ENCODE measurements at regions not wholly inside any gene's neighbourhood (a gene's known extent, or its start where the extent isn't known, plus 50 kb on each side); places are given as distances from the start of the nearest gene placed in this dataset.

DNA sequence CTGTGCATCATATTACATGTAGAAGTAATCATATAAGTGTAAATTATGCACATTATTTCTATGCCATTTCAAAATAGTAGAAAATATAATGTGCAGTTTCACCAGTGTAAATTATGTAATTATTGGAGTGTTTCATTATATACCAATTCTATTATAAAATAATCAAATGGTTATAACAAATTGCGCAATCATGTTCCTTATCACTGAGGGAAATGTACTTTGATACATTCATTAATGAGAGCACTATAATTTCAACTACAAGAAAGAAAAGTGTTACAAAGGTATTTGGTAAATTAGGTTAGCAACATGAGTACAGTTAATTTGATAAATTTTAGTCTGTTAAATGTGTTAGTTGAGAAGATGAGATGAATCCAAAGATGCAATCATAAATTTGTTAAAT lies 421.5 kb upstream of the CDH10 start:
- peaks cover 39% of the 10 kb centered on the region for H3K9me3 ChIP-seq
- DNase-seq = no peak
- TF ChIP-seq, protein P1, sequence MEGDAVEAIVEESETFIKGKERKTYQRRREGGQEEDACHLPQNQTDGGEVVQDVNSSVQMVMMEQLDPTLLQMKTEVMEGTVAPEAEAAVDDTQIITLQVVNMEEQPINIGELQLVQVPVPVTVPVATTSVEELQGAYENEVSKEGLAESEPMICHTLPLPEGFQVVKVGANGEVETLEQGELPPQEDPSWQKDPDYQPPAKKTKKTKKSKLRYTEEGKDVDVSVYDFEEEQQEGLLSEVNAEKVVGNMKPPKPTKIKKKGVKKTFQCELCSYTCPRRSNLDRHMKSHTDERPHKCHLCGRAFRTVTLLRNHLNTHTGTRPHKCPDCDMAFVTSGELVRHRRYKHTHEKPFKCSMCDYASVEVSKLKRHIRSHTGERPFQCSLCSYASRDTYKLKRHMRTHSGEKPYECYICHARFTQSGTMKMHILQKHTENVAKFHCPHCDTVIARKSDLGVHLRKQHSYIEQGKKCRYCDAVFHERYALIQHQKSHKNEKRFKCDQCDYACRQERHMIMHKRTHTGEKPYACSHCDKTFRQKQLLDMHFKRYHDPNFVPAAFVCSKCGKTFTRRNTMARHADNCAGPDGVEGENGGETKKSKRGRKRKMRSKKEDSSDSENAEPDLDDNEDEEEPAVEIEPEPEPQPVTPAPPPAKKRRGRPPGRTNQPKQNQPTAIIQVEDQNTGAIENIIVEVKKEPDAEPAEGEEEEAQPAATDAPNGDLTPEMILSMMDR (IDR thresholded peaks at IDR 0.05) = no peak
- H3K4me3 ChIP-seq = no peak overlapping the region
- no peaks in the 10 kb centered on the region for H3K36me3 ChIP-seq (ENCODE audit: low read depth)
- intact Hi-C loops (cut with DNase I, micrococcal nuclease) = no loop called here
- no peaks in the 10 kb centered on the region for H3K4me1 ChIP-seq (ENCODE audit: low read depth)
- ATAC-seq = no peak

DNA sequence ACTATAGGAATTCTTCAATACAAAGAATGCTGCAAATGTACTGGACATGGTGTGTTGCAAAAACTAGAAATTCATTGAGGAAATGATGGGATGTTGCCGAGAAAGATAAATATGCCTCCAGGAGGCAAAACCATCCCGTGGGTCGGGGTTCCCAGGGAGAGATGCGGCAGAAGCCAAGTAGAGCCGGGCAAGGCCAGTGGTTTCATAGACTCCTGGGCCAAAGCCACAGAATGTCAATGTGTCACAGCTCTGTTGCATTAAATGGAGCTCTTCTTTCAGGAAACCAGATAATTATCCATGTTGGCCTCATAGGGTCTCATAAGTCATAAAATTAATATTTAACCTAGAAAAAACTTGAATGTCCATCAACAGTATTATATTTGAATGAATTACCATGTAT lies 419.5 kb upstream of the CDH10 start:
- Histone ChIP-seq H3K4me3 (no peak overlapping the region), H3K9me3 (peaks cover 49% of the 10 kb centered on the region), H3K4me1 (ENCODE audit: low read depth) (no peaks in the 10 kb centered on the region), H3K36me3 (ENCODE audit: low read depth) (no peaks in the 10 kb centered on the region)
- no peak for DNase-seq
- ATAC-seq = no peak
- TF ChIP-seq, protein P1 (IDR thresholded peaks at IDR 0.05) = no peak
- intact Hi-C loops (cut with DNase I, micrococcal nuclease) = no loop called here

DNA sequence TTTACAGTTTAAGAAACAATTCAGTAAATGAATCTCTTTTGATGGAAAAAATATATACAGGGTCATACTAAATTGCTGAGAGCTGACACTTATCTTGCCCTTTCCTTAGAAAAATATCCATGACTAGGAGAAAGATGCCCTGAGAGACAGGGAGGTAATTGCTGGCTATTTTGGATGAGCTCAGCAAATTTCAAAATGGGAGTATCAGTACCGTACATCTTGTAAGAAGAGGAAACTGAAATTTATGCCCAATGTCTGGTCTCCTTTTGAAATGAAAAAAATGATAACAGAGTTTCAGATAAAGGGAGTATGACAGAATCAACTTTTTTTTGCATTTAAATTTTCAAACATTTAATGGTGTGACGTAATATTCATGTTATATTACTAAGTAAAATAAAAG lies 415.8 kb upstream of the CDH10 start:
- TF ChIP-seq, protein P1 (IDR thresholded peaks at IDR 0.05) = no peak
- Histone ChIP-seq H3K4me3 (no peak overlapping the region), H3K4me1 (ENCODE audit: low read depth) (no peaks in the 10 kb centered on the region), H3K9me3 (peaks cover 46% of the 10 kb centered on the region), H3K36me3 (ENCODE audit: low read depth) (no peaks in the 10 kb centered on the region)
- no peak for DNase-seq
- intact Hi-C loops (cut with DNase I, micrococcal nuclease) = no loop called here
- no peak for ATAC-seq

DNA sequence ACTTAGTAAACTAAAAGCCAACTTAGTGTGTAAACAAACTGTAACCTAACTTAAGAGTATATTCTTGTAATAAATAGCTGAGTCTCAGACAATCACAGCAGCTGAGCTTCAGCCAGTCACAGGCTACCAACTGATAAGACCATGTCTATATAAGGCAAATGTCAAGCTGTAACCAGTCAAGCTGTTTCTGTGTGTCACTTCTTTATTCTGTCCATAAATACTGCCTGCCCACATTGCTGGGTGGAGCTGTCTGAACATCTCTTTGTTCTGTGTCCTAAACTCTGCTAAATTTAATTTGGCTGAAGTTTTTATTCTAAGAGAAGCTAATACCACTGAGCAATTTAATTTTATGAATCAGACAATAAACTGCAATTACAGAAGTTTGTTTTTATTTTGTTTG lies 412.1 kb upstream of the CDH10 start:
- DNase-seq (no peak), ATAC-seq (no peak)
- intact Hi-C loops (cut with DNase I, micrococcal nuclease) = no loop called here
- no peaks in the 10 kb centered on the region for H3K4me1 ChIP-seq (ENCODE audit: low read depth)
- TF ChIP-seq, protein P1 (IDR thresholded peaks at IDR 0.05) = no peak
- H3K9me3 ChIP-seq = peaks cover 50% of the 10 kb centered on the region
- no peak overlapping the region for H3K4me3 ChIP-seq
- no peaks in the 10 kb centered on the region for H3K36me3 ChIP-seq (ENCODE audit: low read depth)

DNA sequence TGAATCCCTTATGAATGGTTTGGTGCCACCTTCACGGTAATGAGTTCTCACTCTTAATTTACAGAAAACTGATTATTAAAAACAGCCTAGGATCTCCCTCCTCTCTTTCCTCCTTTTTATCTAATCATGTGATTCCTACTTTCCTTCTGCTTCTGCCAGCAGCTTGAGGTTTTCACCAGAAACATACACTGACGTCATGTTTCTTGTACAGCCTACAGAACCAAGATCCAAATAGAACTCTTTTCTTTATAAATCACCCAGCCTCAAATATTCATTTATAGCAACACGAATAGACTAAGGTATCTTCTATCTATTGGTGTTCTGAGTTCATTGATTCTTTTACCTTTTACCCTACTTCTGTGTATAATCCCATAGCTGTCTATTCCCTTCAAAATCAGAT lies 388.9 kb upstream of the CDH10 start:
- no peak for ATAC-seq
- DNase-seq = no peak
- intact Hi-C loops (cut with DNase I, micrococcal nuclease) = no loop called here
- H3K36me3 ChIP-seq (ENCODE audit: low read depth) = no peaks in the 10 kb centered on the region
- no peak overlapping the region for H3K4me3 ChIP-seq
- TF ChIP-seq, protein P1 (IDR thresholded peaks at IDR 0.05) = no peak
- H3K9me3 ChIP-seq = peaks cover 24% of the 10 kb centered on the region
- no peaks in the 10 kb centered on the region for H3K4me1 ChIP-seq (ENCODE audit: low read depth)

DNA sequence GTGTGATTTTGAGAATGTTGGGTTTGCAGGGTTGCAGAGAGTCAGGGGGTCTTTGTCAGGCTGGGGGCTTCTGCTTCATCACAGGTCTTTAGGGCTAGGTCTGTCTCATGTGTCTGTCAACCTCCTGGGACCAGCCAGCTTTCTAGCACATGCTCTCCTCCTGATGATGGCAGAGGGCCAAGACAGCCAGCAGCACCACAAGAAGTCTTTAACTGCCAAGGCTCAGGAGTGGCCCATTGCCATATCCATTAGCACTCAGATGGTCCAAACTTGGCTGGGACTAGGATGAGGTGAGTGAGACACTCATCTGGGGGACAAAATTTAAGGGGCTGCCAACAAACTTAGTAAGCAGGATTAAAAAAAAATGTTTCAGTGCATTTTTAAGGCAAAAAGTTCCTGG lies 384.2 kb upstream of the CDH10 start:
- peaks cover 30% of the 10 kb centered on the region for H3K9me3 ChIP-seq
- no peak overlapping the region for H3K4me3 ChIP-seq
- intact Hi-C loops (cut with DNase I, micrococcal nuclease) = no loop called here
- ATAC-seq (no peak), DNase-seq (no peak)
- H3K4me1 ChIP-seq (ENCODE audit: low read depth) = no peaks in the 10 kb centered on the region
- TF ChIP-seq, protein P1 (IDR thresholded peaks at IDR 0.05) = no peak
- H3K36me3 ChIP-seq (ENCODE audit: low read depth) = no peaks in the 10 kb centered on the region
